ENCODE measurements at regions not wholly inside any gene's neighbourhood (a gene's known extent, or its start where the extent isn't known, plus 50 kb on each side); places are given as distances from the start of the nearest gene placed in this dataset.

- no peak for TF ChIP-seq CTCF (IDR thresholded peaks at IDR 0.05; ENCODE audit: insufficient read depth, low read length)
- TF ChIP-seq REST (IDR thresholded peaks at IDR 0.05; ENCODE audit: insufficient replicate concordance, low read depth): no peak
Measured at GRCh38 chr1:166682588-166682987, 156.7 kb upstream of the POGK start.
